Heart left ventricle (tissue), 16 donors: ENCODE measurements at regions not wholly inside any gene's neighbourhood (a gene's known extent, or its start where the extent isn't known, plus 50 kb on each side); places are given as distances from the start of the nearest gene placed in this dataset.

ENCODE experiments used
- ATAC-seq, 4 donors: fragments of 200-7000 bp; cut with Tn5 transposase; one replicate each; pipeline ENCODE4 v1.9.1; 2020 to 2022; ENCODE audit warnings: moderate library complexity in 4 of 4, mild to moderate bottlenecking in 3 of 4, moderate number of reproducible peaks in 1 of 4
- DNase-seq, 5 donors: peaks; one replicate each; pipeline ENCODE4 v3.0.0-alpha.2; 2020
- H3K27ac ChIP-seq, 12 donors: fragments of 200-600 bp; sonication (generic) in 4 of 12; one replicate each; pipeline versions ENCODE4 v1.5.0 to v1.8.0; 2016 to 2022; ENCODE audit warnings: mild to moderate bottlenecking in 2 of 12
- H3K27me3 ChIP-seq, 9 donors: fragments of 200-600 bp; sonication (generic) in 2 of 9; one replicate each; pipeline versions ENCODE4 v1.5.1 to v1.8.0; 2016 to 2022; ENCODE audit warnings: mild to moderate bottlenecking in 3 of 9
- H3K36me3 ChIP-seq, 9 donors: fragments of 200-600 bp; sonication (generic) in 2 of 9; one replicate each; pipeline versions ENCODE4 v1.5.0 to v1.8.0; 2018 to 2022; ENCODE audit warnings: mild to moderate bottlenecking in 2 of 9
- H3K4me1 ChIP-seq, 12 donors: fragments of 200-600 bp; sonication (generic) in 4 of 12; one replicate each; pipeline versions ENCODE4 v1.5.0 to v1.8.0; 2016 to 2022; ENCODE audit warnings: mild to moderate bottlenecking in 3 of 12
- H3K4me3 ChIP-seq, 12 donors: fragments of 200-600 bp; sonication (generic) in 4 of 12; one replicate each; pipeline versions ENCODE4 v1.5.0 to v1.8.0; 2017 to 2022; ENCODE audit warnings: mild to moderate bottlenecking in 9 of 12, moderate library complexity in 4 of 12
- H3K9me3 ChIP-seq, 12 donors: fragments of 200-600 bp; sonication (generic) in 4 of 12; one replicate each; pipeline versions ENCODE4 v1.5.0 to v1.8.0; 2016 to 2022; ENCODE audit warnings: mild to moderate bottlenecking in 1 of 12
- CTCF ChIP-seq, 12 donors: fragments of 200-600 bp; sonication (generic) in 4 of 12; IDR thresholded peaks; one replicate each; pipeline versions ENCODE4 v1.5.0 to v1.8.0; 2018 to 2022; ENCODE audit warnings: antibody characterized with exemption in 12 of 12, mild to moderate bottlenecking in 5 of 12
- POLR2A ChIP-seq, 2 donors: fragments of 450-650 bp; IDR thresholded peaks; one replicate each; pipeline ENCODE4 v1.6.1; 2017; ENCODE audit warnings: antibody characterized with exemption in 2 of 2, mild to moderate bottlenecking in 2 of 2, moderate library complexity in 2 of 2
- WGBS, 4 donors: extraction: QIAGEN DNeasy Blood & Tissue Kit in 2 of 4; methylation state at CpG; one replicate each; pipeline versions ENCODE4 v1.1.5 to v1.1.7; 2013 to 2018; 5-methylcytosine and 5-hydroxymethylcytosine counted together
- intact Hi-C, 10 donors: fragments of 100-400 bp; cut with DNase I; formaldehyde crosslinking; loops; one replicate each; pipeline versions ENCODE4 v1.11.1 to v1.14.2; 2022
- donor health status: ischemic (EF 13 %, LVEDD 7.1; RV severe dilation, severe dysfunction).
- donor health status: healthy with polysubstance abuse.
- donor health status: DM: no; HTN: yes; CAD: no.
- donor health status: DM: no; HTN: no; CAD: no.
- donor health status: ischemic (EF 25% LVEDD 6.9; RV normal size, moderate dysfunction).
- donor health status: ischemic (EF 25% LVEDD 5.7; RV mildly dilated, moderate dysfunction).
- donor health status: healthy.
- donor health status: DM: yes; HTN: yes; CAD: no.
- donor health status: ischemic (EF 35%, LVEDD 5.7; RV mildly dilated, moderate dysfunction).
- donor health status: nonischemic (EF 11% LVEDD 7.7; RV severe dilation, severe dysfunction).
- donor health status: DM: yes; HTN: yes; CAD: no.
- donor health status: PGD.
- donor health status: ischemic (EF 29% LVEDD 5.4; RV normal size, mild dysfunction).
- donor health status: nonischemic (EF 23%, LVEDD 6.1; RV moderate dilation, normal function).

DNA sequence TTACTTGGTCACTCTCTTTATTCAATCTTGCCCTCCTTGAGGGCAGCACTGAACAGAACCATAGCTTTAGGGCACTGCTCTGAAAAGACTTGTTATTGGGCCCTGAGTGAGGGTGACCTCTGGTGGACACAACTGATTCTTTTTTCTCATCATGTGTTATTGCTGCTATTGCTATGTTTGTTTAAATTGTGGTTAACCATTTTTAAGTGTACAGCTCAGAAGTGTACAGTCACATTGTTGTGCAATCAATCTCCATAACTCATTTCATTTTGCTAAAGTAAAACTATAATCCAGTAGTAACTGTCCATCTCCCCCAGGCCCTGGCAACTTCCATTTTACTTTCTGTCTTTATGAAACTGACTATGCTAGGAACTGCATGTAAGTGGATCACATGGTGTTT is 351.1 kb upstream of the RIOK2 start:
- peak in 11 of 12 donors; percentile 25 to 67 (median 58) for TF ChIP-seq CTCF (IDR thresholded peaks at IDR 0.05)
- TF ChIP-seq POLR2A (IDR thresholded peaks at IDR 0.05), result no peak
- DNase-seq (no peak), ATAC-seq (peak; percentile 51 to 70 (median 63))
- no peak overlapping the region for H3K27ac ChIP-seq
- peaks cover 0 to 7% (median 0%) of the 10 kb centered on the region in 12 donors for H3K4me1 ChIP-seq
- no peaks in the 10 kb centered on the region for H3K36me3 ChIP-seq
- no peak overlapping the region for H3K4me3 ChIP-seq
- H3K9me3 ChIP-seq, result no peaks in the 10 kb centered on the region
- no peaks in the 10 kb centered on the region for H3K27me3 ChIP-seq
- intact Hi-C loops, result loop anchor here in 5 of 10 donors (2.0 to 10.0 kb wide), 3 partner anchors 299 to 303 kb away; no protein-coding TSS in a partner anchor

DNA sequence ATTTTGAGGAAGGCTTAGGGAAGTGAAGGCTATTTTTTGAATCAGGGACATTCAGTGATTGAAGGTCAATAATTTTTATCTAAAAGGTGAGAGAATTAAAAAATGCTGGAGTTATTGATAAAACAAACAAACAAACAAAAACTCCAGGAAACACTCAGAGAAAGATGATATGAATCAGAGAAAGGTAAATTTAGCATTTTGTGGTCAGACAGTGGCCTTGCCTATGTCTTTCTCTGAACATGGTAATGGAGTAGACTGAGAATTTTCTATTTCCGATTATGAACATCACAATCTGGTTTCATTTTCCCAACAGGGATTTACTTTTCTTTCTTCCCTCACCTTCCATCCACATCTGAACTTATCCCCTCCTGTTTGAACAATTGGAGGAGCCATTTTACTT is 353.6 kb upstream of the RIOK2 start:
- TF ChIP-seq POLR2A (IDR thresholded peaks at IDR 0.05), result no peak
- TF ChIP-seq CTCF (IDR thresholded peaks at IDR 0.05), result no peak
- Histone ChIP-seq H3K27ac (no peak overlapping the region), H3K9me3 (no peaks in the 10 kb centered on the region), H3K4me1 (peaks cover 0 to 7% (median 0%) of the 10 kb centered on the region in 12 donors), H3K36me3 (no peaks in the 10 kb centered on the region), H3K4me3 (no peak overlapping the region), H3K27me3 (no peaks in the 10 kb centered on the region)
- 67 to 88% (median 77%) methylated on average over 1 of the region's 1 CpG for WGBS, 4 donors
- no peak for ATAC-seq
- intact Hi-C loops, result loop anchor here in 2 of 10 donors (10.0 kb wide), 1 partner anchor 302 kb away; no protein-coding TSS in a partner anchor
- DNase-seq, result no peak

- Histone ChIP-seq H3K27ac (no peak overlapping the region), H3K27me3 (no peaks in the 10 kb centered on the region), H3K9me3 (no peaks in the 10 kb centered on the region), H3K4me1 (peaks cover 0 to 6% (median 0%) of the 10 kb centered on the region in 12 donors), H3K4me3 (no peak overlapping the region), H3K36me3 (no peaks in the 10 kb centered on the region)
- 67 to 78% (median 70%) methylated on average over 2 of the region's 2 CpGs for WGBS, 4 donors
- ATAC-seq, result no peak
- DNase-seq, result no peak
- intact Hi-C loops, result loop anchor here in 2 of 10 donors (10.0 kb wide), 1 partner anchor 304 kb away; no protein-coding TSS in a partner anchor
- TF ChIP-seq CTCF (IDR thresholded peaks at IDR 0.05) (no peak), POLR2A (IDR thresholded peaks at IDR 0.05) (no peak)
Observed at GRCh38 chr5:97538912-97539311, 355.9 kb upstream of the RIOK2 start.

- Histone ChIP-seq H3K27me3 (no peaks in the 10 kb centered on the region), H3K9me3 (no peaks in the 10 kb centered on the region), H3K36me3 (no peaks in the 10 kb centered on the region), H3K4me3 (no peak overlapping the region), H3K4me1 (peaks cover 0 to 9% (median 0%) of the 10 kb centered on the region in 12 donors), H3K27ac (no peak overlapping the region)
- ATAC-seq (no peak), DNase-seq (no peak)
- TF ChIP-seq CTCF (IDR thresholded peaks at IDR 0.05) (no peak), POLR2A (IDR thresholded peaks at IDR 0.05) (no peak)
- intact Hi-C loops, result no loop called here
- WGBS, 4 donors, result 94 to 100% (median 98%) methylated on average over 3 to 20 of the region's 20 CpGs
Observed at GRCh38 chr5:97541864-97542263, 358.8 kb upstream of the RIOK2 start.
